ENCODE measurements at regions not wholly inside any gene's neighbourhood (a gene's known extent, or its start where the extent isn't known, plus 50 kb on each side); places are given as distances from the start of the nearest gene placed in this dataset.

DNA sequence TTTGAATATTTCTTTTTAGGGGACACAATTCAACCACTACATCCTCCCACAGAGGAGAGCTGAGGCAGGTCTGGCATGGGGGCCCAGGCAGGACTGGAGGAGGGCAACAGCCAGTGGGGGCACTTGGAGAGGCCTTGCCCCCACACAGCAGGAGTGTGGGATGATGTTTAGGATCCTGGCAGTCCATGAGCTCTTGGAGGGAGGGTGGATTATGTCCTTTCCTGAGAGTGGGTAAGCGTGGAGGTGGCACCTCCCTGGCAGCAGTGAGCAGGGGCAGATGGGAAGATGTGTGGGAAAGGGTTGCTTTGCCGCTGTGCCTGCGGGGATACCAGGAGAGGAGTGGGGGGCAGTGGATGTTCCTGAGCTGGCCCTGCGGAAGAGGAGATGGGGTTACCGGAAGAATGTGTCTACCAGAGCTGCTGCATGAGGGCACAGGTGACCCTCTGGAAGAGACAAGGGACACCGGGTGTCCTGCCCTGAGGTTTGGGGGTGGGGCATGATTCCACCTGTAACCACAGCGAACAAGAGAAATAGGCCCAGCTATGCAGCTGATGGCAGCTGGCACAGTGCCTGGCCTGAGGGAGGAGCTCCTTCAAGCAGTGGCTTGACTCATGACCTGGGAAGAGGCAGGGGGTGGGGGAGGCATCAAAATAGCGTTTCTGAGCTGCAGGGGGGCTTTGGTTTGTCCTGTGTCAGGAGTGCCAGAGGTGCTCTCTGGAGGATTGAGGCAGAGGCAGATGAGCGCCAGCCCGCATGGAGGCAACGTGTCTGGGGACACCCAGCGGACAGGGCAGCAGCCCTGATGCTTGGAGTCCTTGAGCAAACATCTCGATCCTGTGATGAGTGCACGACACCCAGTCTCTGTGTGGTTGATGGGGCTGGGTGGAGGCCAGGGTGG lies 123.9 kb upstream of the TMPRSS2 start:
- no peak for DNase-seq
- no peaks in the 10 kb centered on the region for H3K27me3 ChIP-seq (ENCODE audit: insufficient read depth, low read depth, severe bottlenecking)
- H3K9me3 ChIP-seq (ENCODE audit: severe bottlenecking): peaks cover 2% of the 10 kb centered on the region
- no peak overlapping the region for H3K4me3 ChIP-seq (ENCODE audit: low read depth, low read length)
- no peaks in the 10 kb centered on the region for H3K36me3 ChIP-seq
- no peak overlapping the region for H3K27ac ChIP-seq
- TF ChIP-seq, protein P1, sequence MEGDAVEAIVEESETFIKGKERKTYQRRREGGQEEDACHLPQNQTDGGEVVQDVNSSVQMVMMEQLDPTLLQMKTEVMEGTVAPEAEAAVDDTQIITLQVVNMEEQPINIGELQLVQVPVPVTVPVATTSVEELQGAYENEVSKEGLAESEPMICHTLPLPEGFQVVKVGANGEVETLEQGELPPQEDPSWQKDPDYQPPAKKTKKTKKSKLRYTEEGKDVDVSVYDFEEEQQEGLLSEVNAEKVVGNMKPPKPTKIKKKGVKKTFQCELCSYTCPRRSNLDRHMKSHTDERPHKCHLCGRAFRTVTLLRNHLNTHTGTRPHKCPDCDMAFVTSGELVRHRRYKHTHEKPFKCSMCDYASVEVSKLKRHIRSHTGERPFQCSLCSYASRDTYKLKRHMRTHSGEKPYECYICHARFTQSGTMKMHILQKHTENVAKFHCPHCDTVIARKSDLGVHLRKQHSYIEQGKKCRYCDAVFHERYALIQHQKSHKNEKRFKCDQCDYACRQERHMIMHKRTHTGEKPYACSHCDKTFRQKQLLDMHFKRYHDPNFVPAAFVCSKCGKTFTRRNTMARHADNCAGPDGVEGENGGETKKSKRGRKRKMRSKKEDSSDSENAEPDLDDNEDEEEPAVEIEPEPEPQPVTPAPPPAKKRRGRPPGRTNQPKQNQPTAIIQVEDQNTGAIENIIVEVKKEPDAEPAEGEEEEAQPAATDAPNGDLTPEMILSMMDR (IDR thresholded peaks at IDR 0.05; ENCODE audit: low read depth, low read length): no peak

DNA sequence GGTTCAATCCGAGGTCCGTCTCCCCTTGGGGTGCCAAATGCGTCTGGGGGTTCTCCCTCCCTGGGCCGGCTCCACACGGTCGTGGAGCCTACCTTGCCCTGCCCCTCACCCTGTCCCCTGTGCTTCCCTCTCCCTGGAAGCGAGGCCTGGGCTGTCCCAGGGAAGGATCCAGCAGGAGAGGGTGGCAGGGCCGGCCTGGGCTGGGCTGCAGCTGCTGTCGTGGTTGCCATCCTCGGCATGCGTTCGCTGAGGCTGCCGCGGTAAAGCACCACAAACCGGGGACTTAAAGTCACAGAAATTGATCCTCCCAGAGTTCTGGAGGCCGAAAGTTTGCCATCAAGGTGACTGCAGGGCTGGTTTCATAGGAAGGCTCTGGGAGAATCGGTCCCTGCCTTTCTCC lies 123.0 kb upstream of the TMPRSS2 start:
- H3K27me3 ChIP-seq (ENCODE audit: insufficient read depth, low read depth, severe bottlenecking): no peaks in the 10 kb centered on the region
- no peak for DNase-seq
- peaks cover 2% of the 10 kb centered on the region for H3K9me3 ChIP-seq (ENCODE audit: severe bottlenecking)
- H3K36me3 ChIP-seq: no peaks in the 10 kb centered on the region
- no peak overlapping the region for H3K27ac ChIP-seq
- TF ChIP-seq, protein P1 (IDR thresholded peaks at IDR 0.05; ENCODE audit: low read depth, low read length): no peak
- no peak overlapping the region for H3K4me3 ChIP-seq (ENCODE audit: low read depth, low read length)

DNA sequence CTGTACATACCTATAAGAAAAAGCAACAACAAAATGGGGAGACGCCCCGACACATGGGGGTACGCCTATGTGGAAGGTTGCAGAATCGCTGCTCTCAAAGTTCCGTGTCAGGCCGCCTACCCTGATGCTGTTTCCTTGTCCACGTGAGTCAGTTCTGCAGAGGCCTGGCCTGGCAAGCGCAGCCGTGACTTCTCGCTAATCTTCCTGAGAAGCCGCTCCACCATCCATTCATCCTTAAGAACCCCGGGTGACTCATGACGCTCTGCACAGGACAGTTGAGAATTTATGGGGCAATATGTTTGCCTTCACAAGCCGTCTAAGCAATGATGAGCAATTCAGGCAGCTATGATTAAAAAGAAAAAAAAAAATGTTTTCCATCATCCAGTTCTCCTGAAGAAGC lies 122.3 kb upstream of the TMPRSS2 start:
- no peak overlapping the region for H3K27ac ChIP-seq
- H3K4me3 ChIP-seq (ENCODE audit: low read depth, low read length): no peak overlapping the region
- H3K27me3 ChIP-seq (ENCODE audit: insufficient read depth, low read depth, severe bottlenecking): no peaks in the 10 kb centered on the region
- no peak for DNase-seq
- TF ChIP-seq, protein P1 (IDR thresholded peaks at IDR 0.05; ENCODE audit: low read depth, low read length): no peak
- no peaks in the 10 kb centered on the region for H3K36me3 ChIP-seq
- H3K9me3 ChIP-seq (ENCODE audit: severe bottlenecking): peaks cover 2% of the 10 kb centered on the region

DNA sequence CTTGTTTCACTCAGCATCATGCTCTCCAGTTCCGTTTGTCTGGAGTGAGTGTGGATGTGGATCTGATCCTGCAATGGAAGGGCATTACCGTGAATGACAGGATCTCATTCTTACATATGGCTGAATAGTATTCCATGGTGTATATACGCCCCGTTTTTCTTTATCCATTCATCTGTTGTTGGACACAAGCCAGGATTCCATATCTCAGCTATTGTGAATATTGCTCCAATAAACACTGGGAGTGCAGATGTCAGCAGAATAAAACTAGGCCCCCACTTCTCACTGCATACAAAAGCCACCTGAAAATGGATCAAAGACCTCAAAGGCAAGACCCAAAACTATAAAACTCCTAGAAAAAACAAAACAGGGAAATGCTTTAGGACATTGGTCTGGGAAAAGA lies 120.3 kb upstream of the TMPRSS2 start:
- TF ChIP-seq, protein P1 (IDR thresholded peaks at IDR 0.05; ENCODE audit: low read depth, low read length): no peak
- H3K27me3 ChIP-seq (ENCODE audit: insufficient read depth, low read depth, severe bottlenecking): no peaks in the 10 kb centered on the region
- H3K36me3 ChIP-seq: no peaks in the 10 kb centered on the region
- H3K9me3 ChIP-seq (ENCODE audit: severe bottlenecking): no peaks in the 10 kb centered on the region
- no peak overlapping the region for H3K4me3 ChIP-seq (ENCODE audit: low read depth, low read length)
- no peak overlapping the region for H3K27ac ChIP-seq
- no peak for DNase-seq

DNA sequence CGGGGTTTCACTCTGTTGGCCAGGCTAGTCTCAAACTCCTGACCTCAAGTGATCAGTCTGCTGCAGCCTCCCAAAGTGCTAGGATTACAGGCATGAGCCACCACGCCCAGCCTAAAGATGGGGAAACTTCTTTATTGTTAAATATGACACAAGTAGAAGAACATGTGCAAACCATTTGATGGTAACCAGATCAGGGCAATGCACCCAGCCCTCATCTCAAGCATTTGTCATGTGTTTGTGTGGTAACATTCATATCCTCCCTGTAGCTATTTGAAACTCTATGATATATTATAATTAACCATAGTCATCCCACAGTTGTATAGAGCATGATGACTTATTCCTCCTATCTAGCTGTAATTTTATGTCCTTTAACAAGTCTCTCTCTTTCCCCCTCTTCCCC lies 119.5 kb upstream of the TMPRSS2 start:
- Histone ChIP-seq H3K4me3 (ENCODE audit: low read depth, low read length) (no peak overlapping the region), H3K36me3 (no peaks in the 10 kb centered on the region), H3K9me3 (ENCODE audit: severe bottlenecking) (no peaks in the 10 kb centered on the region), H3K27ac (no peak overlapping the region), H3K27me3 (ENCODE audit: insufficient read depth, low read depth, severe bottlenecking) (no peaks in the 10 kb centered on the region)
- TF ChIP-seq, protein P1 (IDR thresholded peaks at IDR 0.05; ENCODE audit: low read depth, low read length): no peak
- DNase-seq: no peak
